ENCODE measurements at regions not wholly inside any gene's neighbourhood (a gene's known extent, or its start where the extent isn't known, plus 50 kb on each side); places are given as distances from the start of the nearest gene placed in this dataset.

DNA sequence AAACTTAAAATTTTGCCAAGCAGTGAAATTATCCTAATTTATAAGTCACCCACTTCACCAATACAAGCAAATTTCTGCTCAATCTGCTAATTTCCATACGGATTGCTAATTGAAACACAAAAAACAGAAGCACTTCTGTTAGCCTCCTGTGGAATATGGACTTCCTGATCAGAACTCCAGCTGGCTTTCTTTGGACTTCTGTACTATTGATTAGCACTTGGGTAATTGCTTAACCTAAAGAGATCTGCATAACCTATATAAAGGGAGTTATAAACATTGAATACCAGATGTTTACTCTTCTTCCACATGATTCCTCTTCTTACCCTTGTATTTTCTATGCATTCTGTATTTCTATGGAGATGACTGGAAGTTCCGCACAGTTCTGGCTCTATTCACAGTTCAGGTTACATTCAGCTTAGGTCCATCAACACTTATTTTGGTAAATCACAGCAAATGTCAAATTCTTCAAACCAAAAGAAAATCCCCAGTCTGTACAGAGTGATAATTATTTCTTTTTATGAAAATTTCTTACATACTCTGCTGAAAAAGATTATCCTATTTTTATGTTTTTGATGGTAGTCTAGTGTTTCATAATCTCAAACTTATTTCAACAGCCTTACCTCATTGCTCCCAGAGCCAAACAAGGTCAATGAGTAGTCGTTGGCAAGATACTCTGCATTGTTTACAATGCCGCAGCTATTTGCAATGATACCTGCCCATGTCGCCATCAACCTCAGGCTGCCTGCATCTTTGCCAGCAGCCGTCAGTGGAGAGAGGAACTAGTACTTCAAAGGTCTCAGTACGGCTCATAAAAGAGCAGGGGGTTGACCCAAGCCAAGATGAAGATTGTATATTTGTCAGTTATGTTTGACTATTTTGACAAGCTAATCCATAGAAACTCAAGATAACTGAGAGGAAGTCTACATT is 225.6 kb downstream of the AHR start:
- no peak for DNase-seq

DNA sequence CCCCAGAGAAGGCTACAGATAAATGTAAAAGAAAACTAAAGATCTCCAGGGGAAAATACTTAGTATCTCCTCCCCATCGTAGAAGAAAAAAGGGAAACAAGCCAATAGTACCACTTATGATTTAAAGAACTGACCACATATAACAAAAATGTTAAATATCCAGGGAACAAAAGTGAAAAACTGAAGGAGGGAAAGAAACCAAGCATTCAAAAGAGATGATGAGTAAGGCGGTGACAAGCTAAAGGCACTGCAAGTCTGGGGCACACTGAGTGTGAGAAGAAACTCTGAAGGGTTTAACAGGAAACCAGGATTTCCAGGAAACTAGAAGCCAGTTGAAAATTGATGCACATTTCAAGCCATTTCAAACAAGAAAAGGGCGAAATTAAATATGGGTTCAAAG is 226.3 kb downstream of the AHR start:
- DNase-seq, result no peak

- DNase-seq, result no peak
These were observed 228.2 kb downstream of the AHR start for GRCh38 chr7:17526621-17527020.

- no peak for DNase-seq
These were observed 230.2 kb downstream of the AHR start for GRCh38 chr7:17528636-17529035.

GRCh38 chr7:17530244-17530643 is 231.8 kb downstream of the AHR start:
- DNase-seq, result no peak

DNA sequence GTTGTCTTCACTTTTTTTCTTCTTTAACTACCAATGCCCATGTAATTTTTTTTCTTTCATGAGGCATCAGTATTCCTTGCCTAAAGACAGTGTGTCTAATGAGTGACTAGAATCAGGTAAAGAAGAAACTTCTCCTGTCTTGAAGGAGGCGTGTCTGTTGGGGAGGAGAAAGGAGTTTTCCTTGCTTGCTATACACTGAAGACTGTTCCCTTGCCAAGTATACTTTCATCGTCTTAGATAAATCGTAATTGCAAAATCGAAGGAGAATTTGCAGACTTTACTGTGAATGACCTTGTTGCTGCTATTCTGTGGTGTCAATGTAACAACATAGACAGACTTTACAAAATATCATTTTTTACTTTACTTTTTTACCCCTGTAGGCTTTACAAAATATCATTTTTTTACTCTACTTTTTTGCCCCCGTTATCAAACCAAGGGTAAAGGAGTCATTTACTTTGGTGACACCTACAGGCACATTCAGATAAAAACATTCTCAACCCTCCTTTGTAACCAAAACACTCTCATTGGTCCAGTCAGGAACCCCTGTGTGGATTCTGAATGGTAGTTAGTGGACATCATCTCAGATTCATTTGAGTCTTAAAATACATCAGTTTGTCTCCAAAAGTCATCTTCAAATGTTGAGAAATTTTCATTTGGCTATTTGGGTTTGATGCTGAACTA is 232.4 kb downstream of the AHR start:
- DNase-seq, result no peak

- DNase-seq, result no peak
These were observed 234.5 kb downstream of the AHR start for GRCh38 chr7:17532861-17533404.

- DNase-seq, result no peak
These were observed 235.9 kb downstream of the AHR start for GRCh38 chr7:17534348-17534747.

GRCh38 chr7:17535776-17536175 is 237.3 kb downstream of the AHR start:
- no peak for DNase-seq

GRCh38 chr7:17544401-17544800 is 245.9 kb downstream of the AHR start:
- no peak for DNase-seq

GRCh38 chr7:17545348-17545747 is 246.9 kb downstream of the AHR start:
- no peak for DNase-seq

GRCh38 chr7:17546189-17546588 is 247.7 kb downstream of the AHR start:
- no peak for DNase-seq

DNA sequence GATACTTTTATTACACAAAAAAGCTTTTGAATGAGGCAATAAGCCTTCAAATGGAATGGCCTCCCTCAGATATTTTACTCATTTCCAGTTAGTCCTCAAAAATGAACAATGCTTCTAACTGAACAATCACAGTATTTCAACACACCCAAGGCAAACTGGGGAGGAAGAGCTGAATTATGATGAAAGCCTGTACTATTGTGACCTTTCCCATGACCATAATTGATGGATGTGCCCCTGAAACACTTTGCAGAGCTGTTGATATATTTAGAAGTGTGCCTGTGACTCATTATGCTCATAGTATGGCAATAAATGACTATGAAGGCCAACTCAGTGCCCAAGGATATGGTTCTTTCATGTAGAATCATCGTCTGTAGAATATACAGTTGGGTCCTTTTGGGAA is 248.1 kb downstream of the AHR start:
- no peak for DNase-seq

DNA sequence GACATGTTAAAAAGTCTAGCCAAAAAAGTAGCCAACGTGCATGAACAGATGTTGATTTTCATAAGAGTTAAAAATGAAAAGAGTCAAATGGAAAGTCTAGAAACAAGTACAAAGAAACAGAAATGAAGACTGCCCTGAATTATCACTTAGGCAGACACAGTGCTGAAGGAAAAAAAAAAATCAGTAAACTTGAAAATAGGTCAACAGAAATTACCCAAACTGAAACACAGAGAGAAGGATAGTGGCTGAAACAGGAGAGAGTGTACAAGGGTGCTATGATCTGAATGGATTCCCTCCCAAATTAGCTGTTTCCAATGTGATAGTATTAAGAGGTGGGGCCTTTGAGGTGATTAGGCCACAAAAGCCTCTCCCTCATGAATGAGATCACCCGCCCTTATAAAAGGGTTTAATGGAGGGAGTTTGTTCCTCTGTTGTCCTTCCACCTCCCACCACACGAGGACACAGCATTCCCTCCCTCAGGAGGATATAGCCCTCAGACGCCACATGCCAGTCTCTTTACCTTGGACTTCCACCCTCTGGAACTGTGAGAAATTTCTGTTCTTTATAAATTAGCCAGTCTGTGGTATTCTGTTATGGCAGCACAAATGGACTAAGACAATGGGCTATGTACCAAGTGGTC is 249.7 kb downstream of the AHR start:
- no peak for DNase-seq

- DNase-seq, result no peak
These were observed 251.0 kb downstream of the AHR start for GRCh38 chr7:17549406-17549805.

DNA sequence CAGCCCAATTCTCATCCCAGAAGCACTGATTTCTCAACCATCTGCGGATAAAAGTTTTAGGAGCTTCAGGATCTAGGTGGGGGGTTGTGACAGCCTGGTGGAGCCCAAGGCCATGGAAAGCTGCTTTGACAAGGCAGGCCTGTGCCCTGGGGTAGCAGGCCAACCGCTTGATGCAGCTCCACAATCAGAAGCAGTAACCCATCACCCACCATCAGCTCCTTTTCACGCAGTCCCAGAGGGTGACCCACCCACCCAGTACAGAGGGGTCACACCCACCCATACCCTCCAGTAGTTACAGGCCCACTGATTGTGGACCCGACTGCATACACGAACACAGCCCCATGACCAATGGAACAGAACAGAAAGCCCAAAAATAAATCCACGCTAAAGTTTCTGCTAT is 253.9 kb downstream of the AHR start:
- DNase-seq, result no peak

GRCh38 chr7:17552952-17553351 is 254.5 kb downstream of the AHR start:
- DNase-seq, result no peak

DNA sequence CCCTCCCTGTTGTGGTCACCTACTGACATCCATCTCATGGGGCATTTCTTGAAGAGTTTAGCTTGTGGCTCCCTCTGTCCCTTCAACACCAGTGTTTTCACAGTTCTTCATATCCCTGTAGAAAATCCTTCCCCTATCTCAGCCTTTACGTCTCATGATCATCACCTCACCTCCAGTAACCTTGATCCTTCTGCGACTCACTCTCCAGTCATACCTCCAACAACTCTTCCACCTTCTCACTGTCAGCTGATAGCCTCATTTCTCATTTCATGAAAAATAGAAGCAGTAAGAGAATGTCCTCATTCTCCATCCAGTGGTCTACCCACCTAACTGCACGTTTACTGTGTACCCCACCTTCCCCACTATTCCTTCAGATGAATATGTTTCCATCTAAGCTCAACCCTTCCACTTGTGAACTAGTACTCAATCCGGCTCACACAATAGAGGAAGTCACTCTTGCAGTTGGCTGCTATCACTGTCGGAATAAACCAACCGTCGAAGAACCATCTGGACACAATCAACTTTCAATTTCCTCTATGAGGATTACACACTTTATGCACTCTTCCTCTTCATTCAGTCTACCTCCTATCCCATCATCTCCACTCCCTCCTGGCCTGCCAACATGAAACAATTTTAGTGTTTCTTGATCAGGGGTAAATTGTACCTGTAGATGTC is 256.0 kb downstream of the AHR start:
- no peak for DNase-seq

- DNase-seq, result no peak
These were observed 257.9 kb downstream of the AHR start for GRCh38 chr7:17556247-17556956.

DNA sequence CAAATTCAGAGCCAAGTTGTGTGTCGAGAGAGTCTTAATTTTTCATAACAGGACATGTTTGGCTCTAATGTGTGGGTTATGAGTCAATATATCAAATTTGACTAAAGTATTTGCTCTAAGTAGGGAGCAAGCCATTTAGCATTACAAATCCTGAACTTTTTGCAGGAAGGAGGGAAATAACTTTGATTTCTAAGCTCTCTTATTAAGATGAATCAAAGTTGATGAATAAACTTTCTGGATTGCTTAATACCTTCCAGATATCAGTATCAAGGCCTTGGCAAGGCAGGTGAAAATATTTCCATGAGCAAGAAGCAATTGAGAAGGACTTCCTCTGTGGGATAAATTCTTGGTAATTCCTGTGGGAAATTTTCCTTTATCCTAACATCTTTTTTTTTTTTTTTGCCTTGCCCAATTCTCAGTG is 258.8 kb downstream of the AHR start:
- DNase-seq, result no peak

DNA sequence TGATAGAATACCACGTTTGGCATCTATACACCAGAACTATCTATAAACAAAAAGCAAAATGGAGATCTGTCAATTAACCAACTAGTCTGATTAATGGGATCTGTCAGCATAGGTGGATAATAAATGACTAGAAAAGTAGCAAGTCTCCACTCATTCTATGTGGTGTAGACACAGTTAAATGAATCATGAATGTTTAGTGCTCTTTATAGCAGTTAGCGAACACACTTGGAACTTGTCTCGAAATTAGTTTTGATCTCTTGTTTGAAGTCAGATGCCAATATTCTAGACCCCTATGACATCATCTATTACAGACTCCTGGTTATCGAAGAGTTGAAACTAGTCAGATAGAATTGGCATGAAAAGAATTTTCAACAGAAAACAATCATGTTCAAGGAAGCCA is 259.7 kb downstream of the AHR start:
- DNase-seq, result no peak
